ENCODE measurements at regions not wholly inside any gene's neighbourhood (a gene's known extent, or its start where the extent isn't known, plus 50 kb on each side); places are given as distances from the start of the nearest gene placed in this dataset.

- no peaks in the 10 kb centered on the region for H3K36me3 ChIP-seq (replicated peaks in 1 of 2; ENCODE audit: control extremely low read depth in 1 of 2, control insufficient read depth in 1 of 2, extremely low read depth in 1 of 2, insufficient read depth in 2 of 2, low read length in 1 of 2)
- H3K27ac Mint-ChIP-seq: no peak overlapping the region
- H2AFZ ChIP-seq (ENCODE audit: insufficient read depth, low read depth, low read length, poor library complexity, severe bottlenecking): no peak overlapping the region
- no peak overlapping the region for H3K27ac ChIP-seq (ENCODE audit: low read length in 2 of 2)
- H3K27me3 Mint-ChIP-seq: no peaks in the 10 kb centered on the region
- no peaks in the 10 kb centered on the region for H3K4me1 ChIP-seq (ENCODE audit: control insufficient read depth in 2 of 2, insufficient read depth in 2 of 2, low read length in 2 of 2)
- H3K9me3 ChIP-seq (ENCODE audit: control extremely low read depth in 1 of 3, control insufficient read depth in 2 of 3, insufficient read depth in 1 of 3, low read length in 2 of 3): no peaks in the 10 kb centered on the region
- H3K79me2 ChIP-seq (ENCODE audit: control insufficient read depth, insufficient read depth, low read length): no peaks in the 10 kb centered on the region
- H3K4me2 ChIP-seq (replicated peaks; ENCODE audit: low read depth, low read length, poor library complexity, severe bottlenecking): no peak overlapping the region
- H3K4me1 Mint-ChIP-seq: no peaks in the 10 kb centered on the region
- ChIA-PET POLR2A (no interaction called here), CTCF (no interaction called here)
- no peak overlapping the region for H3K4me3 ChIP-seq (ENCODE audit: control extremely low read depth in 1 of 5, extremely low read depth in 1 of 5, insufficient read depth in 1 of 5, low read depth in 2 of 5, low read length in 4 of 5)
- H3K4me3 Mint-ChIP-seq: no peak overlapping the region
- H4K20me1 ChIP-seq (ENCODE audit: control insufficient read depth, insufficient read depth, low read length, poor library complexity, severe bottlenecking): no peaks in the 10 kb centered on the region
- DNase-seq (no peak), ATAC-seq (ENCODE audit: low read depth) (no peak)
- no peaks in the 10 kb centered on the region for H3K27me3 ChIP-seq (replicated peaks in 1 of 4; ENCODE audit: control extremely low read depth in 1 of 4, control insufficient read depth in 3 of 4, insufficient read depth in 4 of 4, low read length in 3 of 4)
- WGBS (ENCODE audit: insufficient coverage): 80% methylated on average over 8 of the region's 11 CpGs
- TF ChIP-seq CTCF (IDR thresholded peaks at IDR 0.05) (no peak), EZH2 (IDR thresholded peaks at IDR 0.05; ENCODE audit: borderline replicate concordance, insufficient read depth, low read depth, low read length, poor library complexity, severe bottlenecking) (no peak)
- H3K9ac ChIP-seq (ENCODE audit: low read length): no peak overlapping the region
- intact Hi-C loops (cut with micrococcal nuclease): no loop called here
- H3K9me3 Mint-ChIP-seq (ENCODE audit: insufficient read depth): no peaks in the 10 kb centered on the region
Observed at GRCh38 chr2:120832296-120833070, 96.8 kb downstream of the GLI2 start.

GRCh38 chr2:120833127-120833675 lies 97.5 kb downstream of the GLI2 start:
- H3K9ac ChIP-seq (ENCODE audit: low read length): no peak overlapping the region
- POLR2A ChIA-PET: no interaction called here
- no peaks in the 10 kb centered on the region for H3K79me2 ChIP-seq (ENCODE audit: control insufficient read depth, insufficient read depth, low read length)
- DNase-seq (no peak), ATAC-seq (ENCODE audit: low read depth) (no peak)
- H3K4me3 ChIP-seq (ENCODE audit: control extremely low read depth in 1 of 5, extremely low read depth in 1 of 5, insufficient read depth in 1 of 5, low read depth in 2 of 5, low read length in 4 of 5): no peak overlapping the region
- no peaks in the 10 kb centered on the region for H3K36me3 ChIP-seq (replicated peaks in 1 of 2; ENCODE audit: control extremely low read depth in 1 of 2, control insufficient read depth in 1 of 2, extremely low read depth in 1 of 2, insufficient read depth in 2 of 2, low read length in 1 of 2)
- TF ChIP-seq CTCF (IDR thresholded peaks at IDR 0.05) (no peak), EZH2 (IDR thresholded peaks at IDR 0.05; ENCODE audit: borderline replicate concordance, insufficient read depth, low read depth, low read length, poor library complexity, severe bottlenecking) (no peak)
- WGBS (ENCODE audit: insufficient coverage): no CpG with 5 or more reads among the region's 3 CpGs
- H2AFZ ChIP-seq (ENCODE audit: insufficient read depth, low read depth, low read length, poor library complexity, severe bottlenecking): no peak overlapping the region
- intact Hi-C loops (cut with micrococcal nuclease): no loop called here
- H3K27ac ChIP-seq (ENCODE audit: low read length in 2 of 2): no peak overlapping the region
- H4K20me1 ChIP-seq (ENCODE audit: control insufficient read depth, insufficient read depth, low read length, poor library complexity, severe bottlenecking): no peaks in the 10 kb centered on the region
- Mint-ChIP-seq H3K4me3 (no peak overlapping the region), H3K27me3 (no peaks in the 10 kb centered on the region), H3K9me3 (ENCODE audit: insufficient read depth) (no peaks in the 10 kb centered on the region), H3K4me1 (no peaks in the 10 kb centered on the region), H3K27ac (no peak overlapping the region)
- H3K9me3 ChIP-seq (ENCODE audit: control extremely low read depth in 1 of 3, control insufficient read depth in 2 of 3, insufficient read depth in 1 of 3, low read length in 2 of 3): no peaks in the 10 kb centered on the region
- no peaks in the 10 kb centered on the region for H3K27me3 ChIP-seq (replicated peaks in 1 of 4; ENCODE audit: control extremely low read depth in 1 of 4, control insufficient read depth in 3 of 4, insufficient read depth in 4 of 4, low read length in 3 of 4)
- H3K4me2 ChIP-seq (replicated peaks; ENCODE audit: low read depth, low read length, poor library complexity, severe bottlenecking): no peak overlapping the region
- CTCF ChIA-PET: no interaction called here
- no peaks in the 10 kb centered on the region for H3K4me1 ChIP-seq (ENCODE audit: control insufficient read depth in 2 of 2, insufficient read depth in 2 of 2, low read length in 2 of 2)

All from B cell (primary cell).